Epidermal melanocyte (primary cell): ENCODE measurements at regions not wholly inside any gene's neighbourhood (a gene's known extent, or its start where the extent isn't known, plus 50 kb on each side); places are given as distances from the start of the nearest gene placed in this dataset.

Experiments
- DNase-seq: peaks from one replicate; pipeline ENCODE4 v3.0.0; 2011; ENCODE audit warnings: low spot score; ENCODE audit not compliant: insufficient read length

- peak; percentile 50 for DNase-seq
These were observed 90.5 kb upstream of the SOX9 start for GRCh38 chr17:72030067-72030899.

DNA sequence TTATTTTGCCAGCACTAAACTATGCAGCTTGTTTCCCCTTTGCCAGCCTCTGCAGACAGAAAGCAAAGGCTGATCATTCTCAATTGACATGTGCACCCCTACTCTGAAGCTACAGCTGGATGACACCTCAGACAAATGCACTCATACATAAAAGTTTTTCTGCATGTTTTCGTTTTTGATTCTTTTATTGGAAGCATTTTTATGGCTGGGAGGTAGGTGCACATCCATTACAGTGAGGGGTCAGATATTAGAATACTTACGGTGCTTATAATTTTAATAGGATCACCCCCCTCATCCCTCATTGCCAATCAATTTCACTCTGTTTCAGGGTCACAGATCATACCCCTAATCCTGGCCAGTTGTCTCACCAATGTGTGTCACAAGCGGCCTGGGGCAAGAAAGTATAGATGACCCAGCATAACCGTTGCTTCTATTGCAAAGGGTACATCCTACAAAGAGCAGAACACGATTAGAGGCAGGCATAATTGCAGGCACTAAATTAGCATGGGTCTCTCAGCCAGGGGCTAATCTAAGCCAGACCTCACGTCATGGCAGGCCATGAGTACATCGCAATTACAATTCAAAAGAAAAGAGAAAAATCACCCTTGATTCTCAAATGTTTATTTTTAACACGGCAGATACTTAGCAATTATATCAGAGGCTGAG is 89.5 kb upstream of the SOX9 start:
- DNase-seq = no peak

DNA sequence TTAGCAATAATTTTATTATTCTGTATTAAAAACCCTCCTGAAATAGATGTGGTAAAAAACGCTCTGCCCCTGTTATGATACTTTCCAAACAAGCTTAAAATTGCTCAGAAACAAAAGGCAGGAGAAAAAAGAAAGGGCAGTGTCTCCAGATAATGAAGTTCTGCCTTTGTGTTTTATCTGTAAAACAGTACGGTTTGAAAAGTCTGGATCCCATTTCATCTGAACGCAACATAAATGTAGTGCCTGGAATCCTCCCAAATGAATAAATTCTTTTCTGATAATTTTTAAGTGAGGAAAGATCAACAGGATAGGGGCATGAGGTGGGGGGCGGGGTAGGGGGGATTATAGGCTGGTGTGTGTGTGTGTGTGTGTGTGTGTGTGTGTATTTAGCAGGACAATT is 87.5 kb upstream of the SOX9 start:
- DNase-seq = no peak

- DNase-seq = no peak
These were observed 86.8 kb upstream of the SOX9 start for GRCh38 chr17:72034000-72034399.

GRCh38 chr17:72038427-72038826 is 82.4 kb upstream of the SOX9 start:
- DNase-seq = no peak

GRCh38 chr17:72039490-72039889 is 81.3 kb upstream of the SOX9 start:
- DNase-seq = no peak

GRCh38 chr17:72046178-72046577 is 74.6 kb upstream of the SOX9 start:
- DNase-seq = no peak

- no peak for DNase-seq
These were observed 73.9 kb upstream of the SOX9 start for GRCh38 chr17:72046643-72047612.

- no peak for DNase-seq
These were observed 70.9 kb upstream of the SOX9 start for GRCh38 chr17:72049914-72050313.

- DNase-seq = no peak
These were observed 67.8 kb upstream of the SOX9 start for GRCh38 chr17:72053036-72053435.

- no peak for DNase-seq
These were observed 67.4 kb upstream of the SOX9 start for GRCh38 chr17:72053449-72053848.

DNA sequence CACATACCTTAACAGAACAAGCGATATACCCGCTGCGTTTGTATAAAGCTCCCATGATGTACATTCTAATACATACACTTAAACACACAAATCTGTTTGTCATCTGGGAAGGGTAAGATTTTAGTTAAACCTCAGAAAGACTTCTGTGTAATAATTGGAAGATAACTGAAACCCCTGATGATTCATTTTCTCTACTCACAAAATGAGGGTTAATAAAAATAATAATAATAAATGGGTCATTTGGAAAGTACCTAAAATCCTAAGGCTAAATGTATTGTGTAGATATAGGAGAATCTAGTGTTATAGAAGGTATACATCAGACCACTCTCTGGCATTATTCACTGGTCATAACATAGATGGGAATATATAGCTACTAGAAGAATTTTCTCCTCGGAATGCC is 64.7 kb upstream of the SOX9 start:
- no peak for DNase-seq

DNA sequence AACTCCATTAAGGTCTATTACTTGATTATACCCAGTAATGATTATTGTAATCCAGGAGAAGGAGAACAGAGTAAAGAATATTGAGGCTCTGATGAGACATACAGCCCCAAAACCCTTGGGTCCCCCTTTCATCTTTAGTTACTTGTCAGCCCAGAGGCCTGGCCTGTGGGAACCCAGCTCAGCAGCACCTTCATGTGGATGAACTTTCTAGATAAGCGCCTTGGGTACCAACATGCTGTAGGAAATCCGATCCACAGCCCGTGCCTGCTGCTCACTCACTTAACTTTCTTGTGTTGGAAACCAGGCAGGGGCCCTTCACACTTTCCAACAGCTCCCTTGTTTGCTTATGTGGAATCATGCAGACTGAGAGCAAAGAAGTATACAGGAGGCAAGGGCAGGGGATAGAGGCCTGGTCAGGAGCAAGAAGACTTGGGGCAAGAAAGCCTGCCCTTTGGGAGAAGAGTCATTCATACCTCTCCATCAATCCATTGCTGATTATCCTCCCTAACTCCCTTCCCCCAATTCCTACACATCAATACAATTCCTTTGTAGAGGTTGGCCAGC is 64.0 kb upstream of the SOX9 start:
- no peak for DNase-seq

DNA sequence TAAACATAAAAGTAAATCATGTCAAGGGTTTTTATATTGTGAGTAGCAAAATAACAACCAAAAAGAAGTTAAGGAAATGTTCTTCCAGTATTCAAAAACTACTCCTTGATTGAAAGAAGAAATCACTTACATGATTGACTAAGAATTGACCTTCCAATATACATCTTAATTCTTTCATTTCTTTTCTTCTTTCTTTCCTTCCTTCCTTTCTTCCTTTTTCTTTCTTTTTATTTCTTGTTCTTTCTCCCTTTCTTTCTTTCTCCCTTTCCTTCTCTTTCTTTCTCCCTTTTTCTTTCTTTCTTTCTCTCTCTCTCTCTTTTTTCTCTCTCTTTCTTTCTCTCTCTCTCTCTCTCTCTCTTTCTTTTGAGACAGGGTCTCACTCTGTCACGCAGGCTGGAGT is 60.7 kb upstream of the SOX9 start:
- DNase-seq = no peak

DNA sequence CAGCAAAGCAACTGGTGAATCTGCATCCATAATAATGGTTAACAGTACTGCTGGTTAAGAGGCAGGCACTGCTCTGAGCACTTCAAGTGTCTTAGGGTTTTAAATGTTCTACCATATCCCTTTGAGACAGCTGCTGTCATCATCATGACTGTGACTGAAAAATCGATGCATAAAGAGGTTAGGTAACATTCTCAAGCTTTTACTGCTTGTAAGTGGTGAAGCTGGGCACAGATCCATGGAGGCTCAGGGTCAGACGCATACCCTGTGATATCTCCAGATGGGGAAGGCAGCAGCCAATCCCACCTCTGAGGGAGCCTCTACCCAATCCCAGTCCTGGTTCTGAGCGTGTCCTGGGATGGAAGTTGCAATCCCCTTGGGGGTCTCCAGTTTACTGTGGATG is 57.6 kb upstream of the SOX9 start:
- DNase-seq = no peak

- no peak for DNase-seq
These were observed 56.9 kb upstream of the SOX9 start for GRCh38 chr17:72063756-72064450.

DNA sequence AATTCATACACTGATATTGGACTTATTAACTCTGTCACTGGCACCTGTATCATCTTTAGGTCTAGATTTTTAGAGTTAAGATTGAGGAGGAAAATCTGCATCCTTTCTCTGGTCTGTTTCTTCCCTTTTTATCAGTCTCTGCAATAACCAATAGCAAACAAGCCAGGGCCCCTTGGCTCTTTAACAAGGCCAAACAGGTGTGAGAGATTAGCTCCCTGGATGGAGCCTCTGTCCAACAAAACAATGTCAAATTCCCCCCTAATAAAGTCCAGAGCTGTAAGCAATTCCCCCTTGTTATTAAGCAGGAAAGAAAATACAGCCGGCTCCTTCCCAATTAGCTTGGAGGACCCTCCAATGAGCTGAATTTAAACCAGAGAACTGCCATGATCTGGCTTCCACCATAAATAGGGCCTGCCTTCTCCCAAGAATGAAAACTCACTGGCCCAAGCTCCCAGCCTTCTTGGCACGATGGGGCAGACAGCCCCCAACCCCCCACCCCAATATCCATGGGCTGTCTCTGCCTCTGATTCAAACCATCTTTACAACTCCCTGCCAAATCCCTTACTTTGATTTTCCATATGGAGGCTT is 56.1 kb upstream of the SOX9 start:
- DNase-seq = no peak

GRCh38 chr17:72065556-72065955 is 55.3 kb upstream of the SOX9 start:
- no peak for DNase-seq

GRCh38 chr17:72068643-72069042 is 52.2 kb upstream of the SOX9 start:
- no peak for DNase-seq

DNA sequence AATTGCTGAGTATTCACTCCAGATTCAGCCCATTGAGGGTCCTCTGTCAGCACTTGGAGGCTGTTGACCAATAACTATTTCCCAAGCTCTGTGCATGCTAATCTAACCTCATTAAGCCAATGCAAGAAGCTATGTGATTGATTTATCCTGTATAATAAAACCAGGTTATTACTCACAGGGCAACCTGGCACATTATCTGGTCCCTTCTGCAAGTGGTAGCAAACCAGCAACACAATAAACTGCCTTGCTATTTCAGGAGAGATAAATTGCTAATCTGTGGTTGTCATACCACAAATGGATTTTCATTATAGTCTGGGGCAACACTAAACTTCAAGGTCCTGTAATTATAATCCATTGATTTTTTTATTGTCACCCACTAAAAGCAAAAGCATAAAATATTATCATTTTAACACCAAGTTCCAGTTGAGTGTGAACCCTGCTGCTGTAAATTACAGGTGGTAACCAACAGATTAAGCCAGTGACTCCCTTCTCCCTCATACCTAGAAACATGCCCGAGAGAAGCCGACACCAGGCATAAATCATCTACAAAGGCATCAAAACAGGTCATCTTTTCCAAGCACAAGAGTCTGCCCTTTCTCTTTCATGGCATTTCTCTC is 51.1 kb upstream of the SOX9 start:
- DNase-seq = no peak
